Activated T-cell treated with anti-CD3 and anti-CD28 coated beads, Interleukin-2, amount 50 U/mL, for 72 hours (primary cell): ENCODE measurements at regions not wholly inside any gene's neighbourhood (a gene's known extent, or its start where the extent isn't known, plus 50 kb on each side); places are given as distances from the start of the nearest gene placed in this dataset.

Experiments used
- ATAC-seq, 2 donors: fragments of 150-1000 bp; cut with Tn5 transposase; replicated peaks in 1 of 2; 2 replicates each; pipeline ENCODE4 v1.10.0; 2021; ENCODE audit warnings: moderate library complexity in 2 of 2, mild to moderate bottlenecking in 1 of 2
- DNase-seq, 2 donors: peaks; one replicate each; pipeline ENCODE4 v3.0.0; 2021 to 2022; ENCODE audit warnings: mixed read lengths in 1 of 2
- H3K27ac Mint-ChIP-seq: one replicate; pipeline ENCODE4 v1.8.0; 2022; ENCODE audit warnings: mild to moderate bottlenecking, moderate library complexity, mixed read lengths
- H3K27me3 Mint-ChIP-seq: one replicate; pipeline ENCODE4 v1.8.0; 2022; ENCODE audit warnings: low read depth, mixed read lengths
- H3K36me3 Mint-ChIP-seq, 2 donors: one replicate each; pipeline ENCODE4 v1.8.0; 2022; ENCODE audit warnings: mixed read lengths in 2 of 2, mild to moderate bottlenecking in 1 of 2; ENCODE audit not compliant: insufficient read depth in 2 of 2
- H3K4me1 Mint-ChIP-seq: one replicate; pipeline ENCODE4 v1.8.0; 2022; ENCODE audit warnings: low read depth, mixed read lengths
- H3K4me3 Mint-ChIP-seq, 2 donors: one replicate each; pipeline ENCODE4 v1.8.0; 2022; ENCODE audit warnings: mild to moderate bottlenecking in 2 of 2, mixed read lengths in 2 of 2, moderate library complexity in 2 of 2
- H3K9me3 Mint-ChIP-seq, 2 donors: one replicate each; pipeline ENCODE4 v1.8.0; 2022; ENCODE audit warnings: mixed read lengths in 2 of 2

- H3K36me3 Mint-ChIP-seq = no peaks in the 10 kb centered on the region
- H3K9me3 Mint-ChIP-seq = peaks cover 4 to 6% of the 10 kb centered on the region in 2 donors
- H3K27me3 Mint-ChIP-seq = no peaks in the 10 kb centered on the region
- no peak overlapping the region for H3K27ac Mint-ChIP-seq
- no peaks in the 10 kb centered on the region for H3K4me1 Mint-ChIP-seq
- no peak for ATAC-seq
- no peak for DNase-seq
- H3K4me3 Mint-ChIP-seq = no peak overlapping the region
Measured at GRCh38 chr18:72336786-72337185, 207.4 kb downstream of the CBLN2 start.

GRCh38 chr18:72329533-72329932, 214.6 kb downstream of the CBLN2 start:
- Mint-ChIP-seq H3K4me3 (no peak overlapping the region), H3K4me1 (no peaks in the 10 kb centered on the region), H3K9me3 (peaks cover 2 to 3% of the 10 kb centered on the region in 2 donors), H3K27ac (no peak overlapping the region), H3K27me3 (no peaks in the 10 kb centered on the region), H3K36me3 (no peaks in the 10 kb centered on the region)
- DNase-seq = no peak
- ATAC-seq = no peak

- no peaks in the 10 kb centered on the region for H3K4me1 Mint-ChIP-seq
- peaks cover 4% of the 10 kb centered on the region in 2 donors for H3K9me3 Mint-ChIP-seq
- no peak overlapping the region for H3K27ac Mint-ChIP-seq
- H3K27me3 Mint-ChIP-seq = no peaks in the 10 kb centered on the region
- DNase-seq (no peak), ATAC-seq (no peak)
- H3K4me3 Mint-ChIP-seq = no peak overlapping the region
- H3K36me3 Mint-ChIP-seq = no peaks in the 10 kb centered on the region
Measured at GRCh38 chr18:72325307-72325706, 218.8 kb downstream of the CBLN2 start.

GRCh38 chr18:72324677-72325076, 219.5 kb downstream of the CBLN2 start:
- H3K36me3 Mint-ChIP-seq = no peaks in the 10 kb centered on the region
- H3K4me3 Mint-ChIP-seq = no peak overlapping the region
- H3K27ac Mint-ChIP-seq = no peak overlapping the region

GRCh38 chr18:72316497-72316896, 227.6 kb downstream of the CBLN2 start:
- H3K4me3 Mint-ChIP-seq = no peak overlapping the region
- no peaks in the 10 kb centered on the region for H3K36me3 Mint-ChIP-seq
- H3K27ac Mint-ChIP-seq = no peak overlapping the region
- no peaks in the 10 kb centered on the region for H3K4me1 Mint-ChIP-seq
- DNase-seq (no peak), ATAC-seq (no peak)
- peaks cover 4 to 6% of the 10 kb centered on the region in 2 donors for H3K9me3 Mint-ChIP-seq
- no peaks in the 10 kb centered on the region for H3K27me3 Mint-ChIP-seq

More at GRCh38 chr18:72324677-72325076, 219.5 kb downstream of the CBLN2 start:
- no peak for DNase-seq
- Mint-ChIP-seq H3K4me1 (no peaks in the 10 kb centered on the region), H3K9me3 (peaks cover 4% of the 10 kb centered on the region in 2 donors), H3K27me3 (no peaks in the 10 kb centered on the region)
- ATAC-seq = no peak

GRCh38 chr18:72283148-72283925, 260.8 kb downstream of the CBLN2 start:
- Mint-ChIP-seq H3K9me3 (peaks cover 2 to 6% of the 10 kb centered on the region in 2 donors), H3K4me1 (no peaks in the 10 kb centered on the region), H3K27me3 (no peaks in the 10 kb centered on the region), H3K36me3 (no peaks in the 10 kb centered on the region), H3K4me3 (no peak overlapping the region), H3K27ac (no peak overlapping the region)
- ATAC-seq (no peak), DNase-seq (no peak)

GRCh38 chr18:72273025-72273424, 271.1 kb downstream of the CBLN2 start:
- no peak for ATAC-seq
- Mint-ChIP-seq H3K4me3 (no peak overlapping the region), H3K4me1 (no peaks in the 10 kb centered on the region), H3K27me3 (no peaks in the 10 kb centered on the region), H3K9me3 (peaks cover 9 to 10% of the 10 kb centered on the region in 2 donors), H3K27ac (no peak overlapping the region), H3K36me3 (peaks cover 1 to 4% of the 10 kb centered on the region in 2 donors)
- no peak for DNase-seq

GRCh38 chr18:72261590-72261989, 282.6 kb downstream of the CBLN2 start:
- peaks cover 0 to 2% of the 10 kb centered on the region in 2 donors for H3K9me3 Mint-ChIP-seq
- H3K4me3 Mint-ChIP-seq = no peak overlapping the region
- ATAC-seq (no peak), DNase-seq (no peak)
- no peak overlapping the region for H3K27ac Mint-ChIP-seq
- H3K4me1 Mint-ChIP-seq = no peaks in the 10 kb centered on the region
- no peaks in the 10 kb centered on the region for H3K27me3 Mint-ChIP-seq
- H3K36me3 Mint-ChIP-seq = no peaks in the 10 kb centered on the region

- Mint-ChIP-seq H3K27ac (no peak overlapping the region), H3K36me3 (no peaks in the 10 kb centered on the region)
- ATAC-seq = no peak
Measured at GRCh38 chr18:72246076-72246475, 298.1 kb downstream of the CBLN2 start.

GRCh38 chr18:72235422-72235821, 308.7 kb downstream of the CBLN2 start:
- no peak overlapping the region for H3K27ac Mint-ChIP-seq
- ATAC-seq = no peak

More at GRCh38 chr18:72246076-72246475, 298.1 kb downstream of the CBLN2 start:
- H3K9me3 Mint-ChIP-seq = peaks cover 6 to 7% of the 10 kb centered on the region in 2 donors
- H3K27me3 Mint-ChIP-seq = no peaks in the 10 kb centered on the region
- no peak overlapping the region for H3K4me3 Mint-ChIP-seq
- no peak for DNase-seq
- no peaks in the 10 kb centered on the region for H3K4me1 Mint-ChIP-seq

GRCh38 chr18:72233106-72233505, 311.0 kb downstream of the CBLN2 start:
- no peaks in the 10 kb centered on the region for H3K27me3 Mint-ChIP-seq
- H3K4me3 Mint-ChIP-seq = no peak overlapping the region
- peaks cover 0 to 5% of the 10 kb centered on the region in 2 donors for H3K9me3 Mint-ChIP-seq
- no peaks in the 10 kb centered on the region for H3K36me3 Mint-ChIP-seq
- no peaks in the 10 kb centered on the region for H3K4me1 Mint-ChIP-seq
- ATAC-seq (no peak), DNase-seq (no peak)
- H3K27ac Mint-ChIP-seq = no peak overlapping the region

More at GRCh38 chr18:72235422-72235821, 308.7 kb downstream of the CBLN2 start:
- Mint-ChIP-seq H3K4me3 (no peak overlapping the region), H3K4me1 (no peaks in the 10 kb centered on the region), H3K9me3 (peaks cover 0 to 5% of the 10 kb centered on the region in 2 donors), H3K27me3 (no peaks in the 10 kb centered on the region), H3K36me3 (no peaks in the 10 kb centered on the region)
- no peak for DNase-seq

- H3K9me3 Mint-ChIP-seq = peaks cover 0 to 5% of the 10 kb centered on the region in 2 donors
- no peaks in the 10 kb centered on the region for H3K27me3 Mint-ChIP-seq
- no peaks in the 10 kb centered on the region for H3K4me1 Mint-ChIP-seq
- no peak for DNase-seq
- no peak for ATAC-seq
- H3K27ac Mint-ChIP-seq = no peak overlapping the region
- no peaks in the 10 kb centered on the region for H3K36me3 Mint-ChIP-seq
- no peak overlapping the region for H3K4me3 Mint-ChIP-seq
Measured at GRCh38 chr18:72232644-72233043, 311.5 kb downstream of the CBLN2 start.

GRCh38 chr18:72225958-72226357, 318.2 kb downstream of the CBLN2 start:
- H3K4me1 Mint-ChIP-seq = no peaks in the 10 kb centered on the region
- ATAC-seq (no peak), DNase-seq (no peak)
- H3K36me3 Mint-ChIP-seq = peaks cover 0 to 3% of the 10 kb centered on the region in 2 donors
- H3K27me3 Mint-ChIP-seq = no peaks in the 10 kb centered on the region
- H3K4me3 Mint-ChIP-seq = no peak overlapping the region
- peaks cover 3 to 9% of the 10 kb centered on the region in 2 donors for H3K9me3 Mint-ChIP-seq
- H3K27ac Mint-ChIP-seq = no peak overlapping the region

GRCh38 chr18:72223733-72224132, 320.4 kb downstream of the CBLN2 start:
- ATAC-seq (no peak), DNase-seq (no peak)
- Mint-ChIP-seq H3K9me3 (peaks cover 5 to 7% of the 10 kb centered on the region in 2 donors), H3K36me3 (peaks cover 0 to 3% of the 10 kb centered on the region in 2 donors), H3K27me3 (no peaks in the 10 kb centered on the region), H3K27ac (no peak overlapping the region), H3K4me1 (no peaks in the 10 kb centered on the region), H3K4me3 (no peak overlapping the region)
